ENCODE measurements at regions not wholly inside any gene's neighbourhood (a gene's known extent, or its start where the extent isn't known, plus 50 kb on each side); places are given as distances from the start of the nearest gene placed in this dataset.
"Not testable (repeated sequence)": the region's sequence is repeated elsewhere in the genome, so short reads cannot be mapped to it uniquely, and the experiment has no call there.

DNA sequence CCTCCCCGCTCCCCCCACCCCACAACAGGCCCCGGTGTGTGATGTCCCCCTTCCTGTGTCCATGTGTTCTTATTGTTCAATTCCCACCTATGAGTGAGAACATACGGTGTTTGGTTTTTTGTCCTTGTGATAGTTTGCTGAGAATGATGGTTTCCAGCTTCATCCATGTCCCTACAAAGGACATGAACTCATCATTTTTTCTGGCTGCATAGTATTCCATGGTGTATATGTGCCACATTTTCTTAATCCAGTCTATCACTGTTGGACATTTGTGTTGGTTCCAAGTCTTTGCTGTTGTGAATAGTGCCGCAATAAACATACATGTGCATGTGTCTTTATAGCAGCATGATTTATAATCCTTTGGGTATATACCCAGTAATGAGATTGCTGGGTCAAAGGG lies 104.3 kb downstream of the MTPN start:
- H3K4me1 ChIP-seq (replicated peaks in 1 of 2); H3K36me3 ChIP-seq (replicated peaks in 1 of 2); intact Hi-C loops (cut with DNase I); H3K27me3 ChIP-seq; DNase-seq; H3K27ac ChIP-seq; H3K4me3 ChIP-seq; H3K9me3 ChIP-seq (replicated peaks in 1 of 3): not testable (repeated sequence)
- 78 to 98% (median 93%) methylated on average over 3 to 4 of the region's 4 CpGs for WGBS, 4 donors

DNA sequence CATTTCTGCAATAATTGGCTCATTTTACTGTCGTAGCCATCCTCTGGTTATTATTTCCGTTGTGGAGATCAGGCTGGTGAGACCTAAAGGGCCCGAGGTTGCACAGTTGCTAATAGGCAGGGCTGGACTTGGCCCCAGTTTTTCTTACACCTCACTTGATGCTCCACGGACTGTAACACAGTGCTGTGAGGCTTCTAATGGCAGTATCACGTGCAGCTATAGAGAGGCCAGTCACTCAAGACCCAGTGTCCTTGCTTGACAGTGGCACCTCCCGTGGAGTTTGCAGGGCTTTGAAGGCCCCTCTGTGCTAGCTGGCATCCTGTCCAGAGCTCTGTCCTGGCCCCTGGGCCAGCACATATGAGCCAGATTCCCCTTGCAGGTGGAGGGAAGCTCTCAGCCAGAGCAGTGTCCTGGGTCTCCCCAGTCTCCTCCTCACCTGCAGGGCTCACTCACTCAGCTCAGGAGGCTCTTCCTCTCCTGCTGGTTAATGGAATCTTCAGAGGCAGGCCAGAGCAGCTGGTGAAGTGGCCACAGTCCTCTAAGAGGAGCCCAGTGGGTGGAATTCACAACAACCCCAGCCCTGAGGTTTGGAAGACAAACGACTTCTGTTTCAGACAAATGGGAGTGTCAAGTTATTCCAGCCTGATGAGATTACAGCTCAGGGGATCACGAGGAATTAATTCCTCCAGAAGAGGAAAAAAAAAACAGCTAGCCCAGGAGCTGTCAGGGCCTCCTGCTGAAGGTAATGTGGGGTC lies 114.2 kb upstream of the FAM180A start:
- TF ChIP-seq POLR2A (IDR thresholded peaks at IDR 0.05), result no peak
- TF ChIP-seq, protein P1, sequence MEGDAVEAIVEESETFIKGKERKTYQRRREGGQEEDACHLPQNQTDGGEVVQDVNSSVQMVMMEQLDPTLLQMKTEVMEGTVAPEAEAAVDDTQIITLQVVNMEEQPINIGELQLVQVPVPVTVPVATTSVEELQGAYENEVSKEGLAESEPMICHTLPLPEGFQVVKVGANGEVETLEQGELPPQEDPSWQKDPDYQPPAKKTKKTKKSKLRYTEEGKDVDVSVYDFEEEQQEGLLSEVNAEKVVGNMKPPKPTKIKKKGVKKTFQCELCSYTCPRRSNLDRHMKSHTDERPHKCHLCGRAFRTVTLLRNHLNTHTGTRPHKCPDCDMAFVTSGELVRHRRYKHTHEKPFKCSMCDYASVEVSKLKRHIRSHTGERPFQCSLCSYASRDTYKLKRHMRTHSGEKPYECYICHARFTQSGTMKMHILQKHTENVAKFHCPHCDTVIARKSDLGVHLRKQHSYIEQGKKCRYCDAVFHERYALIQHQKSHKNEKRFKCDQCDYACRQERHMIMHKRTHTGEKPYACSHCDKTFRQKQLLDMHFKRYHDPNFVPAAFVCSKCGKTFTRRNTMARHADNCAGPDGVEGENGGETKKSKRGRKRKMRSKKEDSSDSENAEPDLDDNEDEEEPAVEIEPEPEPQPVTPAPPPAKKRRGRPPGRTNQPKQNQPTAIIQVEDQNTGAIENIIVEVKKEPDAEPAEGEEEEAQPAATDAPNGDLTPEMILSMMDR (IDR thresholded peaks at IDR 0.05), result no peak
- no peak for DNase-seq
- intact Hi-C loops (cut with DNase I), result no loop called here
- H3K27ac ChIP-seq, result no peak overlapping the region
- H3K36me3 ChIP-seq (replicated peaks in 1 of 2), result no peaks in the 10 kb centered on the region
- no peaks in the 10 kb centered on the region for H3K4me1 ChIP-seq (replicated peaks in 1 of 2)
- H3K27me3 ChIP-seq, result no peaks in the 10 kb centered on the region
- WGBS, 4 donors, result 62 to 73% (median 67%) methylated on average over 8 of the region's 8 CpGs
- no peaks in the 10 kb centered on the region for H3K9me3 ChIP-seq (replicated peaks in 1 of 3)
- H3K4me3 ChIP-seq, result no peak overlapping the region

DNA sequence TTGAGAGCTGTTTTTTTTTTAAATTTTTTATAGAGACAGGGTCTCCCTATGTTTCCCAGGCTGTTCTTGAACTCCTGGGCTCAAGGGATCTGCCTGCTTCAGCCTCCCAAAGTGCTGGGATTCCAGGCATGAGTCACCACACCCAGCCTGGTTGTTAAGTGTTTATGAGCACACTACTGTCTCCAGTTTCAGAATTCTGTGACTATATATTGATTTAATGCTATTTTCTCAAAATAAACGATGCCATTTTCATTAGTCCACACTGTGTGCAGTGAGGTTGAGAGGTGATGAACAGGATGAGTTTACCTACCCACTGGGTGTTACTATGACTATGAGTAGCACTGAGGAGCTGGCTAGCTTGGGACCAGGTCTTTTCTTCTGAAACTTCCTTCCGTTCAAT lies 110.9 kb upstream of the FAM180A start:
- Histone ChIP-seq H3K27ac (no peak overlapping the region), H3K4me1 (replicated peaks in 1 of 2) (no peaks in the 10 kb centered on the region), H3K9me3 (replicated peaks in 1 of 3) (no peaks in the 10 kb centered on the region), H3K27me3 (no peaks in the 10 kb centered on the region), H3K4me3 (no peak overlapping the region), H3K36me3 (replicated peaks in 1 of 2) (no peaks in the 10 kb centered on the region)
- TF ChIP-seq, protein P1 (IDR thresholded peaks at IDR 0.05), result no peak
- no peak for TF ChIP-seq POLR2A (IDR thresholded peaks at IDR 0.05)
- intact Hi-C loops (cut with DNase I), result no loop called here
- DNase-seq, result no peak
- WGBS, 4 donors, result 73 to 82% (median 77%) methylated on average over 2 of the region's 2 CpGs

DNA sequence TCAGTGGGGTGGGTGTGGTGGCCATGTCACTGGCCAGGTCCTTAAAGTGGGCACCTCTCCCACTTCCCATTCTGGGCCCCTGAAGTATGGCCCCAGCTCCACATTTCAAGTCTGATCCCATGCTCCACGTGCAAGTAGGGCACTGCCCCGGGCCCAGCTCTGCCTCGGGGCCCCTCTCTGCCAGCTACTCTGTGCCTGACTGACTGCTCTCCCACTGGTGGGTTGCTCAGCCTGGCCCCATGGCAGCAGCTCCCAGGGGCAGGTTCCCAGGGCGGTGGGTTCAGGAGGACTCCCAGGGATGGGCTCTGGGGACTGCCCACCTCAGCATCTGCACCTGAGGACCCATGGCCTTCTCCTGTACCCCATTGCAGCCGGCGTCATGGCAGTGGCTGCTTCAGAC lies 110.2 kb upstream of the FAM180A start:
- intact Hi-C loops (cut with DNase I), result no loop called here
- no peaks in the 10 kb centered on the region for H3K9me3 ChIP-seq (replicated peaks in 1 of 3)
- no peak overlapping the region for H3K27ac ChIP-seq
- H3K4me1 ChIP-seq (replicated peaks in 1 of 2), result no peaks in the 10 kb centered on the region
- TF ChIP-seq, protein P1 (IDR thresholded peaks at IDR 0.05), result no peak
- no peak for TF ChIP-seq POLR2A (IDR thresholded peaks at IDR 0.05)
- no peak overlapping the region for H3K4me3 ChIP-seq
- H3K27me3 ChIP-seq, result no peaks in the 10 kb centered on the region
- 88 to 100% (median 97%) methylated on average over 2 to 6 of the region's 6 CpGs for WGBS, 4 donors
- no peaks in the 10 kb centered on the region for H3K36me3 ChIP-seq (replicated peaks in 1 of 2)
- DNase-seq, result no peak

DNA sequence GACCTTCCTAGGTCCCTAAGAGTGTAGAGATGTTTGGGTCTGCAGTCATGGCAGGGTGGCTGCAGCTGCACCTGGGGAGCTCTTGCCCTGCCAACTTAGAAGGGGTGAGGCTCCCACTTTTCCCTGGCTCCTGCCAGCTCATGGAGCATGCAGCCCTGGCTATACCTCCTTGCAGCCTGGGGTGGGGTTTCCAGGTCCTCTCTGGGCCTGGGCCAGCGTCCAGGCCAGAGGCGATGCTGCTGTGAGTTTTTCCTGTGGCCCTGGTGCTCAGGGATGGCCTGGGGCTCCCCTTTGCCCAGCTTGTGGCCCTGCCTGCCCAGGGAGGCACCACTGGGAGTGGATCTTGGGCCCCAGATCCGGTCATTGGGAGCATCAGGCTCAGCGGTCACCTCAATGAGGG lies 109.8 kb upstream of the FAM180A start:
- Histone ChIP-seq H3K27me3 (no peaks in the 10 kb centered on the region), H3K4me3 (no peak overlapping the region), H3K9me3 (replicated peaks in 1 of 3) (no peaks in the 10 kb centered on the region), H3K4me1 (replicated peaks in 1 of 2) (no peaks in the 10 kb centered on the region), H3K36me3 (replicated peaks in 1 of 2) (no peaks in the 10 kb centered on the region), H3K27ac (no peak overlapping the region)
- intact Hi-C loops (cut with DNase I), result no loop called here
- no peak for TF ChIP-seq POLR2A (IDR thresholded peaks at IDR 0.05)
- TF ChIP-seq, protein P1 (IDR thresholded peaks at IDR 0.05), result no peak
- no peak for DNase-seq
- 90 to 91% (median 90%) methylated on average over 2 to 4 of the region's 4 CpGs; no CpG with 5 or more reads in 1 of the 4 donors for WGBS, 4 donors

All from adrenal gland (tissue), 9 donors.